Activated CD4-positive, alpha-beta T cell treated with anti-CD3 and anti-CD28 coated beads for 1 hour (primary cell): ENCODE measurements at regions not wholly inside any gene's neighbourhood (a gene's known extent, or its start where the extent isn't known, plus 50 kb on each side); places are given as distances from the start of the nearest gene placed in this dataset.

ENCODE experiments used
- DNase-seq: peaks from one replicate; pipeline ENCODE4 v3.0.0-alpha.2; 2020

DNA sequence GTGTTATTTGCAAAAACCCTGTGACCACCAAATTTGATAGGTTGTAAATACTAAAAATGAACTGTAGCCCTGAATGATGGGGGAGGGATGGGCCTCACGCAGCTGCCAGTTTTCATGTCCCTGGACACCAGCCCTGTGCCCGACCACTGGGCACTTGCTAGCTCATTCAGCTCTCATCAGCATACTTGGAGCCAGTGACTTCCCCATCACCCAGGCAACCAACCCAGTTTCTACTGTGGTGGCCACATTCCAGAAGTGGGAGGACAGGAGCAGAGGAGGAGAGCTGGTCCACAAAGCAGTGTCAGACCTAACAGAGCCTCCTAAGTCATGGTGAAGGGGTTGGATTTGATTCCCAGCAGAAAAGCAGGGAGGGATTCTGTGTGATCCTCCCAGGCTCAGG, 128.2 kb downstream of the CPEB2 start:
- no peak for DNase-seq

DNA sequence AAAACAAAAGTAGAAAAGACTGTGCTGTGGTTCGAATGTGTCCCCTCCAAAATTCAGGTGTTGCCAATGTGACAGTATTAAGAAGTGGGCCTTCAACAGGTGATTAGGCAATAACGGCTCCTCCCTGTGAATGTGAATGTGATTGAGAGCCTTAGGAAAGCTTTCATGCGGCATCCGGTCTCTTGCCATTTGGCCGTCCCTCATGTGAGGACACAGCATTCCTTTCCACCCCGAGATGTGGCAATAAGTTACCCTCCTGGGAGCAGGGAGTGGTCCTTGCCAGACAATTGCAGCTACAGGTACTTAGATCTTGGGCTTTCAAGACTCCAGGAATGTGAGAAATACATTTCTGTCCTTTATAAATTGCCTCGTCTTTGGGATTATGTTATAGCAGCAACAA, 129.3 kb downstream of the CPEB2 start:
- DNase-seq, result no peak

DNA sequence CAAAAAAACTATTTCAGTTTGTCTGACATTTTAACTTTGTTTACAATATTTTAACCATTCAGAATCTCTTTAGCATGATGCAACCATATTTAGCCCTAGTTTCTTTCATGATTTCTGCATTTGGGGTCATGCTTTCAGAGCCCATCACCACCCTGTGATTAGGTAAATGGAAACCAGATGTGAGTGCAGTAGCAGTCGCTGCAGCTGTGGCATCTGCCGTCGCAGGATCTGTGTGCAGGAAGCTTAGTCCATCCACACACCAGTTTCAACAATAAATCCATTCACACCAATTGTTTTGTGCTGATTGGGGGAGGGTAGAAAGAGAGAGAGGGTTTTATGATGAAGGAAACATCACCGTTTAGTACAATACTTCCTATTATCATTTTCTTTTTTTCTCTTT, 130.5 kb downstream of the CPEB2 start:
- no peak for DNase-seq

DNA sequence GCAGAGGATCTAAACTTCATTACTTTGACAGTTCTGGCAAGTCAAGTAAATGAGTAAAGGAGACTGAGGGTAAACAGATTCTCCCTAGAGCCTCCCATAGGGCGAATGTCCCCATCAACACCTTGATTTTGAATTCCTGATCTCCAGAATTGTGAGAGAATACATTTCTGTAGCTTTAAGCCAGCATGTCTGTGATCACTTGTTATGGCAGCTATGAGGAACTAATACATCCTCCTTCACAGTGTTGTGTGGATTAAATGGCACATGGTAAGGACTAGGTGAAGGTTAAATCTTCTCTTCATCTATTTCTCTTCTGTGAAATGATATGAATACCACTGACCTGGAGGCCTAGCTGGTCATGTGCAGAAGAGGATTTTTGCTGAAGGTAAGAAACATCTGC, 137.3 kb downstream of the CPEB2 start:
- DNase-seq, result no peak

DNA sequence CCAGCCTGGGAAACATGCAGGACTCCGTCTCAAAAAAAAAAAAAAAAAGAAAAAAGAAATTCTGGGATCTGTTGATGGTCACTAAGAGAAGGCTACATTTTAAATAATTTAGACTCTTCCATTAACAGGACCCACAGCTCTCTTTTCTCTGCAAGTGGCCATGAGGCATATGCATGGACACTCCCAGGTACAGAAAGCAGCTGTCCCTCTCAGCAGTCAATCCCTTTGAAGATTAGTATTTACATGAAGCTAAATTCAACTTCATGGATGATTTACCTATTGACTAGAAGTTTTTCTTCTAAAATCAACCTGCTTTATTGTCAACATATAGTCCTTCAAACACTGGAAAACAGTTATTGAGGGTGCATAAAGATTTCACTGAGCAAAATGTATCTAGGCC, 139.9 kb downstream of the CPEB2 start:
- no peak for DNase-seq

DNA sequence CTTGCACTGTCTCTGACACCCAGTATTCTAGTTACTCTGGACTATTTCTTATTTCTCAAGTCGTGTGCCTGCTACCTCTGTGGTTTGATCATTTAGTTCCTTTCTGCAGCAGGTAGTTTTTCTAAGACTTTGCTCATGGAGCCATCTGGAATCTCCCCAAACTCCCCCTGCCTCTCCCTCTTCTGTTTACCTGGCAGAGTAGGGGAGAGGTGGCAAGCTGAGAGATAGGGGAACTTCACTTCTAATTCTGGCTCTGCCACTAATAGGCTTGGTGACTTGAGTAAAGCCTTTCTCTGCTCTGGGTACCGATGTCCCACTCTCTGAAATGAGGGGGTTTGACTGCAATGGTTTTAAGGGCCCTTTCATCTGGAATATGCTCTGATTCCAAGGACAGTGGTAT, 141.3 kb downstream of the CPEB2 start:
- DNase-seq, result no peak

DNA sequence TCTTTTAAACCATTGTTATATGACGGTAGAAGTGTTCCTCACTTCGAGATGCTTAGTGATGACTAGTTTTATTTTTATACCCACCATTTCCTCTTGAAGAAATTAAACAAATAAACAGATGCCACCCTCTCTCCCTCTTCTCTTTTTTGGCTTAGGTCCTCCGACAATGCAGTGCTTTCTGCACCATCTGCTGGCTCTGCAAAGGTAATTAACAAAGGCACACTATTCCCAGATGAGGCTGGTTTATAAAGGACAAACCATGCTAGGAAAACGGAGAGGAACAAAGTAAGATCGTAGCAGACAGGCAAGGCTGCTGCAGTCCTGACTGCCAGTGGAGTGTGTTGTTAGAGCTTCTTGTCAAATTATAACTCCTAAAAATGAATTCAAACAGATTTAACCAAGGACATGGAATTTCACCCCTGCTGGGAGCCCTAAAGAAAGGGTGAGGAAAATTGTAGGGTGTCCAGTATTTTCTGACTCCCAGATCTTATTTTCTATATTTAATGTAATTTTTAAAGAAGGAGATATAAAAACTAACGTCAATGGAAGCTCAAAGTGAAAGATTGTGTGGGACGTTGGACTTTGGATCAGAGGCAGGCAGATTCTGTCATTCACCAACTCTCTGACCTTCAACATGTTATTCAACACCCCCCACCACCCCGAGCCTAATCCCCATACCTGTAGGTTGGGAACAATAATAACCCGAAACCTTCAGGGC, 142.1 kb downstream of the CPEB2 start:
- no peak for DNase-seq

DNA sequence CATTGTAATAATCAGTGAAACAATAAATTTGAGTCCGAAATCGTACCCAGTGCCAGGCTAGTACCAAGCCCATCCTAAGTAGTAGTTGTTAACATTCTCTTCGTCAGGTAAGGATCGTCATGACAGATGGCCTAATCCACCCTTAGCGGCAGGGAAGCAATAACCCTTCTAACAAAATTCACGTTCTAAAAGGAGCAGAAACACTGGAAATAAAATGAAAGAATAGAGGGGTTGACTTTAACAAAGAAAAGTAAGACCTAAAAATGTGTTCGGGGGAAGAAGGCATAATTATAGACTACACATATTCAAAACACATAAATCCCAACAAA, 142.7 kb downstream of the CPEB2 start:
- no peak for DNase-seq

DNA sequence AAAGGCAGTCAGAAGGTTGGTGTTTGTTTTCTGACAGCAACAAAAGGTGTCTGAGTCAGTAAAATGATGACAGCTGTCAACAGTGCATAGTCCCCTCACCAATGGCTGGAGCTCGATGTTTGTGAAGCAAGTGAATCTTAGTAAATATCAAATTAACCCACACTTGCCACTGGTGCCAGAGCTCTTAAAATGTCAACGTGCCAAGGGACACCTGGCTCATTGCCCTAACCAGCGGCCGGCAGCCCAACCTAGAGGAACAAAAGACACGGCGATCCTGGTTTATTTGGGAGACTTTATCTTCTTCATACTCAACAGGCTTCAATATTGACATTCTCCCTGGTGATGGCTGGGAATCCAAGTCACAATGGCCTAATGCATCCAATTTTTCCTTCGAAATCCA, 143.4 kb downstream of the CPEB2 start:
- DNase-seq, result no peak

DNA sequence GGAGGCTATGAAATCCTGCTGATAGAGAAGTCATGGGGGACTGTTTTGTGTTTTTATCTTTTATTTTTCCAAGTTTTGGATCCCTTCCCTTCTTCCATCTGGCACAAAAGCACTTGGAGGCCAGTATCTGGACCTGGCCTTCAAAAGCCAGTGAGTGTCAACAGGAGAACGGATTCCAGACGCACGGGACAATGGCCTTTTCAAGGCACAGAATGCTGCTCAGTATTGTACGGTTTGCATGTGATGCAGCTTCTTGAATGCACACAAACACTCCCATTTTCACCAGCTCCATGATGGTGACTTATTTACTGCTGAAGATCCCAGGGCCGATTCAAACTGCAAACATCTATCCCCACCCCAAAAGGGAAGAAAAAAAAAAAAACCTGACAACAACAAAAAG, 145.4 kb downstream of the CPEB2 start:
- no peak for DNase-seq

DNA sequence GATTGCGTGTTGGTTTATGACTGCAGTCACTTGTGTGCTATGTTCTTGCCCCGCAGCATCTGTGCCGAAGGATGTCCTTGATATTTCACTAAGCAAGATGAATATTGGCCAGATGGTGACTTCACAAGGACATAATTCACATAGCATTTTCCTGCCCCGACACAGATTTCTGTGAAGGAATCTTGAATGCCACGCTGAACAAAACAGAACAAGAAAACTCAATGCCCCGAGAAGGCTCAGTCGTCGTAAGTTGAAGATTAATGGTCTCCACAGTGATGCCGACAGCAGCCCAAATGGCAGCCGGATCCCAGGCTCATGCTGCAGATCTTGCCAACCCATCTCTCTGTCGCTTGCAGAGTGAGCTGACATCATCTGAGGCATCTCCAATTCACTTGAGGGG, 145.9 kb downstream of the CPEB2 start:
- DNase-seq, result no peak

DNA sequence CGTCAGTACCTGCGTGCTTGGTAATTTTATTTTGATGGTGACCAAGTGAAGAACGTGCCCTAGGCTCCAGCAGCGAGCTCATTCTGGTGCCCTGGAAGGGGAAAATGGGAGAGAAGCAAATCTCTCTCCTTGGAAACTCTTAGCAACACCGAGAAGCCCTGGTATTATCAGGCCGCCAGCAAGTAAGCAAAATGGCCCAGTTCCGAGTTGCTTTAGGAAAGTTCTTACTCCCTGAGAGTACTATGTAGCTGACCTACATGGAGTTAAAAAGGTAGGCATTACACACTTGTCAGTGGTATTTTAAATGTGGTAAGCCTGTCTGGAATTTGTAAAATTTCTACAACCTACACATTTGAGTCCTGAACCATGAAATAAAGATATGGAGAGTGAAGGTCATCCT, 146.4 kb downstream of the CPEB2 start:
- DNase-seq, result no peak

DNA sequence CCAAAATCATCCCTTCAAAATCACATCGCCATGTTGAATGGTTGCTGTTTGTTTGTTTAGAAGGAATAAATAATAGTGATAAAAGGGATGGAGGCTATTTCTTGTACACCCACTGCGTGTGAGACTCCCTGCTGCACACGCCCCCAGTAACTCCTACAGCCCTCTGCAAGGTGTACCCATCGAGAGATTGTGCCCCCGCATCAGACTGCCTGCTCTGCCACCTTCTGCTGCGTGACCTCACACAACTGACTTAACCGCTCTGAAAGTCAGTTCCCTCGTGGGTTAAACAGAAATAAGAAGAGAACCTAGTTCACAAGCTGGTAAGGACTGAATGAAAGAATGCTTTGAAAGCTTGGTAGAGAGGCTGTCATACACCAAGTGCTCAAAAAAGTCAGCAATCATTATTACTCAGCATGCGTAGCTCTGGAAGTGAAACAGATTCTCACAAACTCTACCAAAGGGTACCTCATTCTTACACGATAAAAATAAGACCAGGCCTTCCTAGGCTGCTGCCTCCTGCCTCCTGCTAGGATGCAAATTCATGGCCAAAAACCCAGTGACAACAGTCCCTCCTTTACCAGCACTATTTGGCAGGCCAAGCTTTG, 147.1 kb downstream of the CPEB2 start:
- DNase-seq, result no peak

DNA sequence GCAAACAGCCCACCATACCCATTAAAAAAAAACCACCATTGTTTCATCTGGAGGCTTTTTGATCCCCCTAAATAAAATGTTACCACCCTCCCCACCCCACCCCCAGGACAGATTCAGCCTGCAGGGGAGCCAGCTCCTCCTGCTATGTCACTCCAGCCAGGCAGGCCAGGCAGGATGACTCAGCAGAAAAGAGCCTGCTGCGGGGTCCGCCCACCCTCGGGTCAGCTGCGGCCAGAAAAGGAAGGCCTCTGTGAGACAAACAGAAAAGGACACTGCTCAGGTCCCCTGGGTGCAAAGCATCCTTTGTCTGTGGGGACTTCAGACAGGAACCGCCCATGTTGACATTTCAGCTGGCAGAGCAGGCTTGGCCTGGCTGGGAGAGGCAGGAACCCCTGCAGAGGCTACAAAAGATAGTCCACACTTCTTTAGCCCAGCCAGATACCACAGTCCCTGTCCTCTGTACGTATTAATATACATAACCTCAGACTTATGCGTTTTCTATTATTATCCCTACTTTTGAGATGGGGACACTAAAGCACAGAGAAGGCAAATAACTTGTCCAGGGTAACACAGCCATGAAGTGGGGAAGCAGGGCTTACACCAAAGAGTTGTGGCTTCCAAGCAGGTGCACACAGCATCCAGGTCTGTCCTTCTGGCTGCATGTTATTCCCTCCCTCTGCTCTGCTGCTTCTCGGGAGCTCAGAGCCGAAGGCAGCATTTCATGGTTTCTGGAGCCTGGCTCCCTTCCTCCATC, 147.7 kb downstream of the CPEB2 start:
- DNase-seq, result no peak

DNA sequence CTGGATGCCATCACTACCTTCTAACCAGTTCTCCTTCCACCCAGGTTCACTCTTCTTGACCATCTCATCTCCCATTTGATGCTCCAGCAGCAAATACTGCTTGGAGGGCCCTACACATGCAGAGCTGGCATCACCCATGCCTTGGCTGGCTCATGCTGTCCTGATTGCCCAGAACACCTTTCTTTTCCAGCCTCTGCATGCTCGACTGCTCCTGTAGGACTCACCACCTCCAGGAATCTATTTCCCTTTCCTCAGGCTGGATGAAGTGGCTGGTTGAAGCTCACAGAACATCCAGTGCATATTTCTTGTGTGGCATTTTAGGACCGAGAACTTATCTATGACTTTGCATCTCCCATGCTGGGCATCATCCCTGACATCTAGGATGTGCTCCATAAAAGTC, 148.3 kb downstream of the CPEB2 start:
- no peak for DNase-seq

DNA sequence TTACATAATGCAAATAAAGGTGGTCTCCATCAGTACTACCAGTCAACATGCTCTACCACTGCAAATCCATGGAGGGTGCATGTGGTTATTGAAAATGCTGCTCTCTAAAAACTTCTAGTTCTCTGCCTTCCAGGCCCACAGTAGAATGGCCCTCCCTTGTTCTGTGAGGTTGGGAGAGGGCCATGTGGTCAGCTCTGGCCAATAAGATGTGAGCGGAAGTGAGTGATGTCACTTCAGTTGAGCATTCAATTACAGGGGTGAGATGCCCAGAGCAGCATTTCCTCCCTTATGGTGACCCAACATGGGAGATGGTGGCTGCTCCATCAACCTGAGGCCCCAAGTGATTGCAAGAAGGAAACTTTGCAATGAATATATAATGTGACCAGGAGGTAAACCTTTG, 148.8 kb downstream of the CPEB2 start:
- DNase-seq, result no peak

DNA sequence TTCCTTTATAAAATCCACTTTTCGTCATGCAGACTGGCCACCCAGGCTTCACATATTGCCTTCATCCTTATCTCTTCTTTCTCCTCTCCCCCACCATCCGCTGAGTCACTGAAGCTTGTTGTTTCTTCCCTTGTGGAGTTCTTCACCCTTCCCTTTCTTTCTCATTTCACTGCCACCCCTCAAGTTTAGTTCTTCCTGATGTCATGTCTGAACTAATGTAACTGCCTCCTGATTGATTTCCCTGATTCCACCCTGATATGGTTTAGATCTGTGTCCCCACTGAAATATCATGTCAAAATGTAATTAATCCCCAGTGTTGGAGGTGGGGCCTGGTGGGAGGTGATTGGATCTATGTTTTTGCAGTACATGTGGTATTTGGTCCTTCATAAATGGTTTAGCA, 151.4 kb downstream of the CPEB2 start:
- no peak for DNase-seq

DNA sequence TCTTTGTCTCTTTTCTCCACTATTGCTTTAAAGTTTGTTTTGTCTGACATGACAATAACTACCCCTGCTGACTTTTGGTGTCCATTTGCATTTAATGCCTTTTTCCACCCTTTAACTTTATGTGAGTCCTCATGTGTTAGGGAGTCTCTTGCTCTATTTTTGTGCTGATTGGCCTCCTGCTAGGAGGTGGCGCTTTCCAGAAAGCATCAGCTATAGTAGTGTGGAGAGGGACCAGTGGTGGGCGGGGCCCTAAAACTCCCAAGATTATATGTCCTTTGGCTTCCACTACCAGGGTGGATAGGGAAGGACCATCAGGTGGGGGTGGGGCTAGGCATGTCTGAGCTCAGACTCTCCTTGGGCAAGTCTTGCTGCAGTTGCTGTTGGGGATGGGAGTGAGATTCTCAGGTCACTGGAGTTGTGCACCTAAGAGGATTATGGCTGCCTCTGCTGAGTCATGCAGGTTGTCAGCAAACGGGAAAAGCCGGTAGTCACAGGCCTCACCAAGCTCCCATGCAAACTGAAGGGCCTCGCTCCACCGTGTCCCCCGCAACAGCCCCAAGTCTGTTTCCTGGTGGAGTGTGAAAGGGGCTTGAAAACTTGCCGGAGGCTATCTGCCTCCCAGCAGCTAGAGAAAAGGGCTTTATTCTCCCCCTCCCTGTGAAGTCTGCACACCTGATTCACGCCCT, 156.3 kb downstream of the CPEB2 start:
- no peak for DNase-seq

DNA sequence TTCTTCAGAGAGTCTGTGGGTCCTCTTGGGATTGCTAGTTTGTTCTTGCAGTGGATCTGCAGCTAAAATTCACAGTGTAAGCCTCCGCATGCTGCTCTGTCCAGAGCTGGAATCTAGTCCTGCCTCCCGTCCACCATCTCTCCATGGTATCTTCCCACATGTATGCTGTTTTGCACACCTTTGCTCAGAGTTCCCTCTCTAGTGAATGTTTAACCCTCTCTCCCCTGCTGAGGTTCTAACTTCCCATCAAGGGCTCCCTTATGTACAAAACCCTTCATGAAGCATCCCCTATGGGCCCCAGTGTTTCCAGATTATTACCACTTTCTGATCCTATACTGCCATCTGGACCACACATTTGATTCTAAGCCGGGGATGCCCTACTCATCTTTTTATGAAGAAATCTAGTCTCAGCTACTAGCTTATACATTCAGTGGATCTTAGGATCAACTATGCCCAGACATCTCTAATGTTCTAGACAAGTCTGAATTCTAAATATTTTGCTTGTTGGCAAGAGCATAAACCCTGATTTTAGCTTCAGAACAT, 157.3 kb downstream of the CPEB2 start:
- DNase-seq, result no peak

DNA sequence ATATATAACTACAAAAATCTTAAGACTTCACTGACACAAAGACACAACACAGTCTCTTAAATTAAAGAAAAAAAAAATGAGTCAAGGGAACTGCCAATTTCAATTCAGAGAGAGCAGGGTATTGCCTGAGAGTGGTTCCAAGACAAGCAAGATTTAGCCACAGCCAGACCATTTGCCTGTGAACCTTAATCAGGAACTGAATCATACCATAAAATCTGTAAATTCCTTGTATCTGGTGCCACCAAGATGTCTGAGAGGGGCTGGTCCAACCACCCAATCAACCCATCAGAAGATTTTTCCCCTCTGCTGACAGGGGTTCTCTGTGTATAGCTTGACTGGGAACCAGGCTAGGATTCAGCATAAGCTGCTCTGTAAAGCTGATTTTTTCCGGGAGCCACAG, 159.2 kb downstream of the CPEB2 start:
- DNase-seq, result no peak

DNA sequence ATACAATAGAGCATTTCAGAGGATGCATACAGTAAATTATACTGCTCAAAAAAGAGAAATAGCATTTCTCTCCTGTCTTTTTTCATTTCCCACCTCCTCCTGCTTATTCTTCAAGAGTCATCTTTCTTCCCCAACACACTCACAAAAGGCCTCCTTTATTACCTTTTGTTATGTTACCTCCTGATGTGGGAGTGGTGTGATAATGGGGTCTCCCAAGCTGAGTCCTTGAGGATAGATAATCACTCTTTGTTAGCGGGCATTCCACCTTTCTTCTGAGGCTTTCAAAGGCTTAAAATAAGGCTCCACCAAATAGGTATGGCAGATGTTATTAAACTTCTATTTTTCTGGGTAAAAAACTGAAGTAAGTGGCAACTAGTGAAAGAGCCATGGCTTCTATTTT, 159.8 kb downstream of the CPEB2 start:
- DNase-seq, result no peak

DNA sequence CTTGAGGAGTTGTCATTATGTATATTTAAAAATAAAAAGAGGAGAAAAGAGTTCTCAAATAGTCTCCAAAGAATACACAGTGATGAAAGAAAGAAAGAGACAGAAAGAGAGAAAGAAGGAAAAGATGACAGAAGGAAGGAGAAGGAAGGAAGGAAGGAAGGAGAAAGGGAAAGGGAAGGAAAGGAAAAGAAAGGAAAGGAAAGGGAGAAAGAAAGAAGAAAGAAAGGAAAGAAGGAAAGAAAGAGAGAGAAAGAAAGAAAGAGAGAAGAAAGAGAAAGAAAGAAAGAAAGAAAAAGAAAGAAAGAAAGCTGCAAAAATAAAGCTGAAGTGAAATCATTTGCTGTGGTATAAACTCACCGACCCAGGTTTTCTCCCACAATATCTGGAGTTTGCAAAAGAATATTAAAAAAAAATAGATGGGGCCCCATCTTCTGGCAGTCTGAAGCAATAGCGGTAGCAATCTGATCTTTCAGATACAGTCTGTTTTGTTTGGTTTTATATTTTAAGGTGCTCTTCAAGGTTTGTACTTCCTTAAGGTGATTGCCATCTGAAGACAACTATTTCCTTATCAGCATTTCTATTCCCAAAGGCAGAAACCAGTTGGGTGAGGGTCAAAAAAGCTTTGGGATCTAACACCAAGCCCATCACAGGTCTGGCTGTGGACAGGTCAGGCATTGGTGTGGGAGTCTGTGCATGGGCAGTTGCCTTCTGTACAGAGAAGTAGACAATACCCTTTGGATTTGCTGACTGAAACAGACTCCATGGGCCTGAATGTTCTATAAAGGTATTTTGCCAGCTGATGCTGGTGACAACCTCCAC, 160.4 kb downstream of the CPEB2 start:
- DNase-seq, result no peak

DNA sequence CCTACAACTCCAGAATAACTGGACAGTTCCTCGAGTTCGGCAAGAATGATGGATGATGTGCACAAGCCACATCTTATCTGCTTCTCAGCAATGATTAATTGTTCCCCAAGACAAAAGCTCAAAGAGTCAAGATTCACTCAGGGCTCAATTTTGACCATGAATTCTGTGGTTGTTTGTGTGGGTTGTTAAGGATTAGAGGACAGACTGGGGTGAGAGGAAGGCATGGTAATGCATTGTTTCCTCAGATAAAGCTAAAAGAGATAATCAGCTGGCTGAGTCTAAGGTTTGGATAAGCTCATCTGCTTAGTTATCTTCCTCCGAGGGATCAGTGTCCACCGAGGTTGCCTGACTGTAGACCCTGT, 161.0 kb downstream of the CPEB2 start:
- DNase-seq, result no peak
